Transverse colon (tissue), 4 donors: ENCODE measurements at regions not wholly inside any gene's neighbourhood (a gene's known extent, or its start where the extent isn't known, plus 50 kb on each side); places are given as distances from the start of the nearest gene placed in this dataset.
"Not testable (repeated sequence)": the region's sequence is repeated elsewhere in the genome, so short reads cannot be mapped to it uniquely, and the experiment has no call there.

Experiments used
- DNase-seq: peaks from one replicate; pipeline ENCODE4 v3.0.0-alpha.2; 2019
- H3K27ac ChIP-seq, 4 donors: fragments of 200-600 bp; sonication (generic); 2 replicates each; pipeline ENCODE4 v1.5.1; 2016 to 2018; ENCODE audit warnings: inconsistent platforms in 4 of 4
- H3K27me3 ChIP-seq: fragments of 200-600 bp; sonication (generic); 2 replicates; pipeline ENCODE4 v1.5.1; 2017; ENCODE audit warnings: inconsistent platforms
- H3K36me3 ChIP-seq, 4 donors: fragments of 200-600 bp; sonication (generic); 2 replicates each; pipeline ENCODE4 v1.5.1; 2017 to 2019; ENCODE audit warnings: inconsistent platforms in 4 of 4
- H3K4me1 ChIP-seq, 4 donors: fragments of 200-600 bp; sonication (generic); 2 replicates each; pipeline ENCODE4 v1.5.1; 2017 to 2020; ENCODE audit warnings: inconsistent platforms in 4 of 4
- H3K4me3 ChIP-seq, 4 donors: fragments of 200-600 bp; sonication (generic); 1 replicate in 1 of 4; 2 replicates in 3 of 4; pipeline versions ENCODE4 v1.5.1 to v1.6.1; 2017 to 2019; ENCODE audit warnings: inconsistent platforms in 4 of 4
- H3K9me3 ChIP-seq, 2 donors: fragments of 200-600 bp; sonication (generic); 2 replicates each; pipeline ENCODE4 v1.5.1; 2017 to 2019; ENCODE audit warnings: inconsistent platforms in 2 of 2
- EP300 ChIP-seq: sonication (generic); formaldehyde crosslinking; IDR thresholded peaks from one replicate; pipeline ENCODE4 v1.6.1; 2017; ENCODE audit warnings: antibody characterized with exemption, low read depth
- POLR2A ChIP-seq: fragments of 450-650 bp; IDR thresholded peaks from one replicate; pipeline ENCODE4 v1.6.1; 2016; ENCODE audit warnings: antibody characterized with exemption, mild to moderate bottlenecking, moderate library complexity
- POLR2AphosphoS5 ChIP-seq, 3 donors: sonication (generic); formaldehyde crosslinking; IDR thresholded peaks; one replicate each; pipeline ENCODE4 v1.6.1; 2016; ENCODE audit warnings: antibody characterized with exemption in 3 of 3
- WGBS, 2 donors: methylation state at CpG; one replicate each; pipeline ENCODE4 v1.1.5; 2018; ENCODE audit warnings: low coverage in 1 of 2; 5-methylcytosine and 5-hydroxymethylcytosine counted together
- in situ Hi-C, 4 donors: fragments of 200-750 bp; cut with MboI; loops; one replicate each; pipeline versions ENCODE4 v1.15.0 to v1.15.1; 2017; ENCODE audit warnings: low sequenced_read_pairs in 3 of 4, low pct_ligation_motif_present in 1 of 4, low pct_unique_long_range_greater_than_20kb in 1 of 4
- intact Hi-C: fragments of 100-400 bp; cut with DNase I; formaldehyde crosslinking; loops from one replicate; pipeline ENCODE4 v1.15.1; 2023; ENCODE audit warnings: low total_unique reads
- TF ChIP-seq, protein P1 (sequence below), 5 experiments: fragments of 200-600 bp in 3 of 5; fragments of 450-650 bp in 2 of 5; sonication (generic) in 3 of 5; IDR thresholded peaks; 1 replicate in 2 of 5; 2 replicates in 3 of 5; pipeline ENCODE4 v1.5.1; 2016 to 2017; ENCODE audit warnings: antibody characterized with exemption in 5 of 5, inconsistent platforms in 3 of 5, mild to moderate bottlenecking in 2 of 5, moderate library complexity in 1 of 5

DNA sequence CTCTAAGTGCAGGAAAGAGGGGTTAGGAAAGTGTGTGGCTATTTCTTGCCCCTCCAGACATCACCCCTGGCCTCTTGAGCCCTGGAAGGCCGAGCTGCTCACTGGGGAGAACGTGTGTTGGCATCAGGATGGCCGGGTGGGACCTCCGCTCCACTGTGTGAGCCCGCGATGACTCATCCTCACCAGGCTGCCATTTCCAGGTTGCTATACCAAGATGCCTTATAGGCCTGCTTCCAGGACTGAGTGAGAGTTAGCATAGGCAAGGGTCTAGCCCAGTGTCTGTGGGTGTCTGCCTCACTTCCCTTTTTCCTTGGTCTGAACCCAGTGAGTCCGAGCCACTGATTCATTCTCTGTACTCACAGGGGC, 105.0 kb downstream of the MRPL14 start:
- no peaks in the 10 kb centered on the region for H3K9me3 ChIP-seq
- no peaks in the 10 kb centered on the region for H3K4me1 ChIP-seq
- H3K27me3 ChIP-seq, result no peaks in the 10 kb centered on the region
- DNase-seq, result no peak
- no peak for TF ChIP-seq POLR2A
- no peak for TF ChIP-seq EP300
- no peak for TF ChIP-seq POLR2AphosphoS5 (IDR thresholded peaks at IDR 0.05)
- TF ChIP-seq, protein P1, sequence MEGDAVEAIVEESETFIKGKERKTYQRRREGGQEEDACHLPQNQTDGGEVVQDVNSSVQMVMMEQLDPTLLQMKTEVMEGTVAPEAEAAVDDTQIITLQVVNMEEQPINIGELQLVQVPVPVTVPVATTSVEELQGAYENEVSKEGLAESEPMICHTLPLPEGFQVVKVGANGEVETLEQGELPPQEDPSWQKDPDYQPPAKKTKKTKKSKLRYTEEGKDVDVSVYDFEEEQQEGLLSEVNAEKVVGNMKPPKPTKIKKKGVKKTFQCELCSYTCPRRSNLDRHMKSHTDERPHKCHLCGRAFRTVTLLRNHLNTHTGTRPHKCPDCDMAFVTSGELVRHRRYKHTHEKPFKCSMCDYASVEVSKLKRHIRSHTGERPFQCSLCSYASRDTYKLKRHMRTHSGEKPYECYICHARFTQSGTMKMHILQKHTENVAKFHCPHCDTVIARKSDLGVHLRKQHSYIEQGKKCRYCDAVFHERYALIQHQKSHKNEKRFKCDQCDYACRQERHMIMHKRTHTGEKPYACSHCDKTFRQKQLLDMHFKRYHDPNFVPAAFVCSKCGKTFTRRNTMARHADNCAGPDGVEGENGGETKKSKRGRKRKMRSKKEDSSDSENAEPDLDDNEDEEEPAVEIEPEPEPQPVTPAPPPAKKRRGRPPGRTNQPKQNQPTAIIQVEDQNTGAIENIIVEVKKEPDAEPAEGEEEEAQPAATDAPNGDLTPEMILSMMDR (IDR thresholded peaks at IDR 0.05), result no peak
- no peaks in the 10 kb centered on the region for H3K36me3 ChIP-seq
- WGBS, 2 donors, result 65% methylated on average over 7 of the region's 7 CpGs; no CpG with 5 or more reads in 1 of the 2 donors
- in situ Hi-C loops (no loop called here), intact Hi-C loops (no loop called here)
- peak overlapping the region in 1 of 4 donors; percentile 27 for H3K27ac ChIP-seq
- no peak overlapping the region for H3K4me3 ChIP-seq

DNA sequence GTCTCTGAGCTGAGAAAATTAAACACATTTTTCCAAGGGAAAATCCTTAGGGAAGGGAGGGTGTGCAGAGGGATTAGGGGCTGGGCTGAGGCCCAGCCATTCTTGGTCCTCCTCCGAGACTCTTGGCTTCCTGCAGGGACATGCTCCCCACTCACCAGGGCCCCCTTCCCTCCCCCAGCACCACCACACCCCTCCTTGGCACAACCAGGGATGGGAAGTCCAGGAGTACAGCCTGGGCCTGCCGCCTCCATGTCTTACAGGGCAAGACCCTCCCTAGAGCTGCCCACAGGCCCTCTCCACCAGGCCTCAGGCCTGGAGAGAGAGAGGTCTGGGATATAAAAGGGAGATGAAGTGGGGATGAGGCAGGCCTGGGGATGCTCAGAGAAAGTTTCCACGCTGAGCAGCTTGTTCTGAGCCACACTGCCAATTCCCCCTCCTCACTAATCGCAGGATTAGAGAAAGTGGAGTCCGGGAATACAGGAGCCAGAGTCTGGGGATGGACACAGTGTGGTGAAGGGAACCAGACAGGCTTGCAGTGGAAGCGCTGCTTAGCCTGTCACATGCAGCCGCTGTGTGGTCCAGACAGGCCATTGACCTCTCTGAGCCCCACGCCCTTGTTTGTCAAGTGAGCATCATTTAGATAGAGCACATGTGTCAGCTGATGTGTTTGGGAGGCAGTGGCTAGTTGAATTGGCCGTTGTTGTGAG, 105.5 kb downstream of the MRPL14 start:
- Histone ChIP-seq H3K27me3 (no peaks in the 10 kb centered on the region), H3K4me1 (no peaks in the 10 kb centered on the region), H3K9me3 (no peaks in the 10 kb centered on the region), H3K27ac (peak overlapping the region in 3 of 4 donors; percentile 12 to 27 (median 27)), H3K36me3 (no peaks in the 10 kb centered on the region), H3K4me3 (no peak overlapping the region)
- 53 to 77% methylated on average over 3 to 9 of the region's 9 CpGs for WGBS, 2 donors
- peak; percentile 7 for DNase-seq
- in situ Hi-C loops (no loop called here), intact Hi-C loops (no loop called here)
- TF ChIP-seq, protein P1 (IDR thresholded peaks at IDR 0.05), result no peak
- TF ChIP-seq POLR2AphosphoS5 (IDR thresholded peaks at IDR 0.05), result no peak
- no peak for TF ChIP-seq EP300
- TF ChIP-seq POLR2A, result no peak

DNA sequence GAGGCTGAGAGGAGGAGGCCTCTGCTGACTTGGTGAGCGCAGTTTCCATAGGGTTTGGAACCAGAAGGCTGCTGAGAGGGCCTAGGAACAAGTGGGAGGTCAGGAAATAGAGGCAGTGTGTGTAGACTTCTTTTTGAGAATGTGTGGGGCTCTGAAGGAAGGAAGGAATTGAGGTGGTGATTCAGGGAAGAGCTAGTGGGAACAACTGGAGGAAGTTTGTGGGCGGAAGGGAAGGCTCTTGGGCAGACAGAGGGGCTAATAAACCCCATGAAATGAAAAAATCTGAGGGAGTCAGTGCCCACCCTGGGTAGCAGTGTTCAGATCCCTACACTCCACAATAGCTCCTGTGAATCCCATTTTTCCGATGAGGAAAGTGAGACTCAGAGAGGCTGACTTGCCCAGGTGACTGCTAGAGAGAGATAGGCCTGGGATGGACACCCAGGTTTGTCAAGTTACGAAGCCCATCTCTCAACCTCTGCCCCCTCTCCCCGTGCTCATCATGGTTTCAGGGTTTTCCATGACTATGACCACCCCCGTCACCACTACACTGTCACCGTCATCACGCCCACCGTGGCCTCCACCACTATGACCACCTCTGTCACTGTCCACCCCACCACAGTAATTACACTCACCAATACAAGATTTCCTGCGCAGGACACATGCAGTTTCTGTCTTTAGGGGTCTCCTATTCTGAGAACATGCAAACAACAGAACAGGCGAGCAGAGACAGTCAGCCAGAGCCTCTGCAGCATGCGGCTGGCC, 106.4 kb downstream of the MRPL14 start:
- H3K27me3 ChIP-seq, result no peaks in the 10 kb centered on the region
- intact Hi-C loops (no loop called here), in situ Hi-C loops (no loop called here)
- 90 to 91% methylated on average over 7 to 12 of the region's 12 CpGs for WGBS, 2 donors
- DNase-seq, result no peak
- no peaks in the 10 kb centered on the region for H3K4me1 ChIP-seq
- no peaks in the 10 kb centered on the region for H3K9me3 ChIP-seq
- TF ChIP-seq EP300, result no peak
- TF ChIP-seq, protein P1 (IDR thresholded peaks at IDR 0.05), result no peak
- TF ChIP-seq POLR2AphosphoS5 (IDR thresholded peaks at IDR 0.05), result no peak
- no peak for TF ChIP-seq POLR2A
- H3K36me3 ChIP-seq, result no peaks in the 10 kb centered on the region
- H3K27ac ChIP-seq, result peak overlapping the region in 1 of 4 donors; percentile 27
- no peak overlapping the region for H3K4me3 ChIP-seq

DNA sequence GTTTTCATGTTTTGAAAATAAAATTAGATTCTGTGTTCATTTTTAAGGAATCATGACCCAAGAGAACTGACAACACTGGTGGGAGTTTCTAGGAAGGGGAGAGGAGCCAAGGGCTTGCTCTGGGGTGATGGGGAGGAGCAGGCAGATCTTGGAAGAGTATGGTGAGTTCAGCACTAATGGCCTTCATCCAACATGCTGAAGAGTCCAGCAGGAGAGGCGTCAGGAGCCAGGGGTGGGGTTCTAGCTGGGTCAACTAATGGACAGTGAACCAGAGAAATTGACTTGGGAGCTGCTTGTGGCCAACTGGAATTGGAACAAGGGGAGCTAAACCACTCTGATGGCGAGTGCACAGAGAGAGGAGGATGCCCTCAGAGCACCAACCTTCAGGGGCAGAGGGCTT, 107.1 kb downstream of the MRPL14 start:
- H3K9me3 ChIP-seq, result no peaks in the 10 kb centered on the region
- TF ChIP-seq, protein P1 (IDR thresholded peaks at IDR 0.05), result no peak
- TF ChIP-seq POLR2AphosphoS5 (IDR thresholded peaks at IDR 0.05), result no peak
- TF ChIP-seq EP300, result no peak
- TF ChIP-seq POLR2A, result no peak
- H3K36me3 ChIP-seq, result no peaks in the 10 kb centered on the region
- H3K4me1 ChIP-seq, result no peaks in the 10 kb centered on the region
- in situ Hi-C loops (no loop called here), intact Hi-C loops (no loop called here)
- no peaks in the 10 kb centered on the region for H3K27me3 ChIP-seq
- no peak overlapping the region for H3K4me3 ChIP-seq
- no peak overlapping the region for H3K27ac ChIP-seq
- WGBS, 2 donors, result 64 to 80% methylated on average over 1 to 2 of the region's 2 CpGs
- peak; percentile 13 for DNase-seq

DNA sequence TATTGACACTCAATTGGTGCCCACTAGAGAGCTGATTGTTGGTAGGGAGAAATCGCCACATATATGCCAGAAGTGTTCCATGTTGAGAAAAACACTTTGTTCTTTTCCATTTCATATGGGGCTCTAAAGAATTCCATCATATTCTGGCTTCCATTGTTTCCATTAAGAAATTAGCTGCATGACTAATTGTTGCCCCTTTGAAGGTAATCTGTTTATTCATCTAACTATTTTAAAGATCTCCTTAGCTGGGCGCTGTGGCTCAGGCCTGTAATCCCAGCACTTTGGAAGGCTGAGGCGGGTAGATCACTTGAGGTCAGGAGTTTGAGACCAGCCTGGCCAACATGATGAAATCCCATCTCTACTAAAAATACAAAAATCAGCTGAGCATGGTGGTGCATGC, 109.9 kb downstream of the MRPL14 start:
- in situ Hi-C loops, H3K4me1 ChIP-seq, DNase-seq, H3K36me3 ChIP-seq, intact Hi-C loops, H3K4me3 ChIP-seq, H3K27ac ChIP-seq, H3K27me3 ChIP-seq, H3K9me3 ChIP-seq: not testable (repeated sequence)
- WGBS, 2 donors, result 90 to 91% methylated on average over 3 of the region's 3 CpGs
